ENCODE measurements at regions not wholly inside any gene's neighbourhood (a gene's known extent, or its start where the extent isn't known, plus 50 kb on each side); places are given as distances from the start of the nearest gene placed in this dataset.

GRCh38 chrX:27404366-27404765 is 58.8 kb downstream of the PPP4R3C start:
- H3K36me3 ChIP-seq = no peaks in the 10 kb centered on the region
- no peak for DNase-seq
- 82 to 84% methylated on average over 5 of the region's 5 CpGs for WGBS, 2 donors (ENCODE audit: low coverage in 1 of 2)
- no peak overlapping the region for H3K27ac ChIP-seq
- no peaks in the 10 kb centered on the region for H3K27me3 ChIP-seq
- intact Hi-C loops (cut with DNase I; ENCODE audit: low total_unique reads) = no loop called here
- in situ Hi-C loops (cut with MboI; ENCODE audit: low pct_ligation_motif_present in 1 of 4, low pct_unique_long_range_greater_than_20kb in 1 of 4, low sequenced_read_pairs in 3 of 4) = no loop called here
- TF ChIP-seq POLR2AphosphoS5 (IDR thresholded peaks at IDR 0.05) = no peak
- TF ChIP-seq, protein P1, sequence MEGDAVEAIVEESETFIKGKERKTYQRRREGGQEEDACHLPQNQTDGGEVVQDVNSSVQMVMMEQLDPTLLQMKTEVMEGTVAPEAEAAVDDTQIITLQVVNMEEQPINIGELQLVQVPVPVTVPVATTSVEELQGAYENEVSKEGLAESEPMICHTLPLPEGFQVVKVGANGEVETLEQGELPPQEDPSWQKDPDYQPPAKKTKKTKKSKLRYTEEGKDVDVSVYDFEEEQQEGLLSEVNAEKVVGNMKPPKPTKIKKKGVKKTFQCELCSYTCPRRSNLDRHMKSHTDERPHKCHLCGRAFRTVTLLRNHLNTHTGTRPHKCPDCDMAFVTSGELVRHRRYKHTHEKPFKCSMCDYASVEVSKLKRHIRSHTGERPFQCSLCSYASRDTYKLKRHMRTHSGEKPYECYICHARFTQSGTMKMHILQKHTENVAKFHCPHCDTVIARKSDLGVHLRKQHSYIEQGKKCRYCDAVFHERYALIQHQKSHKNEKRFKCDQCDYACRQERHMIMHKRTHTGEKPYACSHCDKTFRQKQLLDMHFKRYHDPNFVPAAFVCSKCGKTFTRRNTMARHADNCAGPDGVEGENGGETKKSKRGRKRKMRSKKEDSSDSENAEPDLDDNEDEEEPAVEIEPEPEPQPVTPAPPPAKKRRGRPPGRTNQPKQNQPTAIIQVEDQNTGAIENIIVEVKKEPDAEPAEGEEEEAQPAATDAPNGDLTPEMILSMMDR (IDR thresholded peaks at IDR 0.05) = no peak
- no peak for TF ChIP-seq POLR2A (IDR thresholded peaks at IDR 0.05)
- TF ChIP-seq EP300 (IDR thresholded peaks at IDR 0.05; ENCODE audit: low read depth) = no peak
- H3K4me3 ChIP-seq = no peak overlapping the region
- H3K9me3 ChIP-seq = no peaks in the 10 kb centered on the region
- H3K4me1 ChIP-seq = no peaks in the 10 kb centered on the region

- Histone ChIP-seq H3K27me3 (no peaks in the 10 kb centered on the region), H3K4me3 (no peak overlapping the region), H3K36me3 (no peaks in the 10 kb centered on the region), H3K4me1 (no peaks in the 10 kb centered on the region), H3K9me3 (no peaks in the 10 kb centered on the region), H3K27ac (no peak overlapping the region)
- DNase-seq = no peak
- in situ Hi-C loops (cut with MboI; ENCODE audit: low pct_ligation_motif_present in 1 of 4, low pct_unique_long_range_greater_than_20kb in 1 of 4, low sequenced_read_pairs in 3 of 4) = no loop called here
- TF ChIP-seq POLR2AphosphoS5 (IDR thresholded peaks at IDR 0.05) (no peak), POLR2A (IDR thresholded peaks at IDR 0.05) (no peak)
- TF ChIP-seq, protein P1 (IDR thresholded peaks at IDR 0.05) = no peak
- intact Hi-C loops (cut with DNase I; ENCODE audit: low total_unique reads) = no loop called here
Measured at GRCh38 chrX:27399146-27399456, 64.0 kb downstream of the PPP4R3C start.

GRCh38 chrX:27391623-27392022 is 71.5 kb downstream of the PPP4R3C start:
- H3K4me1 ChIP-seq = no peaks in the 10 kb centered on the region
- no peak overlapping the region for H3K4me3 ChIP-seq
- no peak for DNase-seq
- H3K27ac ChIP-seq = no peak overlapping the region
- intact Hi-C loops (cut with DNase I; ENCODE audit: low total_unique reads) = no loop called here
- H3K27me3 ChIP-seq = no peaks in the 10 kb centered on the region
- in situ Hi-C loops (cut with MboI; ENCODE audit: low pct_ligation_motif_present in 1 of 4, low pct_unique_long_range_greater_than_20kb in 1 of 4, low sequenced_read_pairs in 3 of 4) = no loop called here
- 76 to 79% methylated on average over 3 to 4 of the region's 4 CpGs for WGBS, 2 donors (ENCODE audit: low coverage in 1 of 2)
- H3K9me3 ChIP-seq = no peaks in the 10 kb centered on the region
- TF ChIP-seq POLR2A (IDR thresholded peaks at IDR 0.05) (no peak), POLR2AphosphoS5 (IDR thresholded peaks at IDR 0.05) (no peak), EP300 (IDR thresholded peaks at IDR 0.05; ENCODE audit: low read depth) (no peak)
- TF ChIP-seq, protein P1 (IDR thresholded peaks at IDR 0.05) = no peak
- H3K36me3 ChIP-seq = no peaks in the 10 kb centered on the region

GRCh38 chrX:27381419-27381818 is 81.7 kb downstream of the PPP4R3C start:
- no peak for TF ChIP-seq POLR2A (IDR thresholded peaks at IDR 0.05)
- TF ChIP-seq POLR2AphosphoS5 (IDR thresholded peaks at IDR 0.05) = no peak
- TF ChIP-seq, protein P1 (IDR thresholded peaks at IDR 0.05) = no peak
- no peak for TF ChIP-seq EP300 (IDR thresholded peaks at IDR 0.05; ENCODE audit: low read depth)
- Histone ChIP-seq H3K9me3 (no peaks in the 10 kb centered on the region), H3K27me3 (no peaks in the 10 kb centered on the region), H3K36me3 (no peaks in the 10 kb centered on the region), H3K4me1 (no peaks in the 10 kb centered on the region), H3K27ac (no peak overlapping the region), H3K4me3 (no peak overlapping the region)
- in situ Hi-C loops (cut with MboI; ENCODE audit: low pct_ligation_motif_present in 1 of 4, low pct_unique_long_range_greater_than_20kb in 1 of 4, low sequenced_read_pairs in 3 of 4) = no loop called here
- DNase-seq = no peak
- WGBS, 2 donors (ENCODE audit: low coverage in 1 of 2) = 81 to 93% methylated on average over 2 to 11 of the region's 11 CpGs
- intact Hi-C loops (cut with DNase I; ENCODE audit: low total_unique reads) = no loop called here

Data from transverse colon (tissue), 4 donors.